HepG2 (cell line): ENCODE measurements at regions not wholly inside any gene's neighbourhood (a gene's known extent, or its start where the extent isn't known, plus 50 kb on each side); places are given as distances from the start of the nearest gene placed in this dataset.

Experiments used
- AKAP8 ChIP-seq: sonication (generic); formaldehyde crosslinking; IDR thresholded peaks from 2 replicates; pipeline ENCODE4 v1.5.1; 2020; ENCODE audit warnings: mild to moderate bottlenecking, missing genetic modification reagents
- ATF1 ChIP-seq: IDR thresholded peaks from 2 replicates; pipeline ENCODE4 v1.6.1; 2016; ENCODE audit warnings: mild to moderate bottlenecking, control low read depth
- ELF3 ChIP-seq: IDR thresholded peaks from 2 replicates; pipeline ENCODE4 v1.6.1; 2016; ENCODE audit warnings: missing genetic modification reagents, missing compliant biosample characterization
- GATAD1 ChIP-seq: IDR thresholded peaks from 2 replicates; pipeline ENCODE4 v1.6.1; 2016; ENCODE audit warnings: missing genetic modification reagents, missing compliant biosample characterization
- HMG20A ChIP-seq: IDR thresholded peaks from 2 replicates; pipeline ENCODE4 v1.6.1; 2016; ENCODE audit warnings: borderline replicate concordance
- MAFG ChIP-seq: sonication (generic); formaldehyde crosslinking; IDR thresholded peaks from 2 replicates; pipeline ENCODE4 v1.5.1; 2020; ENCODE audit warnings: mild to moderate bottlenecking, missing genetic modification reagents
- NR3C1 ChIP-seq: sonication (generic); formaldehyde crosslinking; IDR thresholded peaks from 2 replicates; pipeline ENCODE4 v1.4.0; 2020; ENCODE audit warnings: missing genetic modification reagents
- RARA ChIP-seq: IDR thresholded peaks from 2 replicates; pipeline ENCODE4 v1.6.1; 2016; ENCODE audit warnings: missing genetic modification reagents, missing compliant biosample characterization
- TEAD3 ChIP-seq: optimal IDR thresholded peaks from 2 replicates; pipeline ENCODE3; 2016; ENCODE audit warnings: borderline replicate concordance
- ZBTB7A ChIP-seq: sonication (generic); formaldehyde crosslinking; IDR thresholded peaks from 2 replicates; pipeline ENCODE4 v1.8.0; 2022; ENCODE audit warnings: mild to moderate bottlenecking, missing genetic modification reagents
- ZNF333 ChIP-seq: sonication (generic); formaldehyde crosslinking; IDR thresholded peaks from 2 replicates; pipeline ENCODE4 v1.4.0; 2020; ENCODE audit warnings: mild to moderate bottlenecking, missing genetic modification reagents, borderline replicate concordance
- ZNF615 ChIP-seq: sonication (generic); formaldehyde crosslinking; IDR thresholded peaks from 2 replicates; pipeline ENCODE4 v1.5.0; 2020; ENCODE audit warnings: mild to moderate bottlenecking, missing genetic modification reagents, borderline replicate concordance
- TF ChIP-seq, protein P1 (sequence below): sonication (generic); formaldehyde crosslinking; IDR thresholded peaks from 2 replicates; pipeline ENCODE4 v1.4.0; 2020; ENCODE audit warnings: missing genetic modification reagents, mild to moderate bottlenecking, borderline replicate concordance
- TF ChIP-seq, protein P2 (sequence below): sonication (generic); formaldehyde crosslinking; IDR thresholded peaks from 2 replicates; pipeline ENCODE4 v1.5.1; 2020; ENCODE audit warnings: mild to moderate bottlenecking, missing genetic modification reagents, borderline replicate concordance
- TF ChIP-seq, protein P3 (sequence below): sonication (generic); formaldehyde crosslinking; IDR thresholded peaks from 2 replicates; pipeline ENCODE4 v1.4.0; 2020; ENCODE audit warnings: mild to moderate bottlenecking, missing genetic modification reagents
- TF ChIP-seq, protein P4 (sequence below): IDR thresholded peaks from 2 replicates; pipeline ENCODE4 v1.4.0; 2020; ENCODE audit warnings: mild to moderate bottlenecking, missing genetic modification reagents

DNA sequence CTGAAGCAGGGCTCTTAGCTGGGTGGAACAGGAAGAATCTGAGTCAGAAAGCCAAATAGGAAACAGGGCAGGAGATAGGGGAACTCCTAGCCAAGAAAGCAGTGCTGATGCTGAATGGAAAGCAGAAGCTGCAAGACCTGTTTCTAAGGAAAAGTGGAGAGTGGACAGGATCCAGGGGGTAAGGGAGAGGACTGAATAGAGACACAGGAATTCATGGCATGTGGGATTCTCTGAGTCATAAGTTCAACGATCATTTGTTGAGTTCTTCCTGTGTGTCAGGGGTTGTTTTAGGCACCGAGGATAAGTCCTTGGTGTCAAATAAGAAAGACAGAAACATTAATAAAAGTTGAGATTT lies 153.8 kb upstream of the FGGY start (continued):
- TF ChIP-seq NR3C1 (CRISPR knock-in tag) (no peak), ZNF615 (CRISPR knock-in tag) (no peak), RARA (peak; percentile 72), AKAP8 (no peak), TEAD3 (CRISPR knock-in tag) (peak; percentile 99), ATF1 (CRISPR knock-in tag) (no peak), MAFG (no peak), GATAD1 (CRISPR knock-in tag) (no peak), ZNF333 (CRISPR knock-in tag) (no peak), ZBTB7A (no peak), ELF3 (CRISPR knock-in tag) (peak; percentile 61), HMG20A (CRISPR knock-in tag) (peak; percentile 76)
- TF ChIP-seq, protein P1, sequence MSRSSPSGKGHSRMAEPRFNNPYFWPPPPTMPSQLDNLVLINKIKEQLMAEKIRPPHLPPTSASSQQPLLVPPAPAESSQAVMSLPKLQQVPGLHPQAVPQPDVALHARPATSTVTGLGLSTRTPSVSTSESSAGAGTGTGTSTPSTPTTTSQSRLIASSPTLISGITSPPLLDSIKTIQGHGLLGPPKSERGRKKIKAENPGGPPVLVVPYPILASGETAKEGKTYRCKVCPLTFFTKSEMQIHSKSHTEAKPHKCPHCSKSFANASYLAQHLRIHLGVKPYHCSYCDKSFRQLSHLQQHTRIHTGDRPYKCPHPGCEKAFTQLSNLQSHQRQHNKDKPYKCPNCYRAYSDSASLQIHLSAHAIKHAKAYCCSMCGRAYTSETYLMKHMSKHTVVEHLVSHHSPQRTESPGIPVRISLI (CRISPR knock-in tag) = no peak
- TF ChIP-seq, protein P2, sequence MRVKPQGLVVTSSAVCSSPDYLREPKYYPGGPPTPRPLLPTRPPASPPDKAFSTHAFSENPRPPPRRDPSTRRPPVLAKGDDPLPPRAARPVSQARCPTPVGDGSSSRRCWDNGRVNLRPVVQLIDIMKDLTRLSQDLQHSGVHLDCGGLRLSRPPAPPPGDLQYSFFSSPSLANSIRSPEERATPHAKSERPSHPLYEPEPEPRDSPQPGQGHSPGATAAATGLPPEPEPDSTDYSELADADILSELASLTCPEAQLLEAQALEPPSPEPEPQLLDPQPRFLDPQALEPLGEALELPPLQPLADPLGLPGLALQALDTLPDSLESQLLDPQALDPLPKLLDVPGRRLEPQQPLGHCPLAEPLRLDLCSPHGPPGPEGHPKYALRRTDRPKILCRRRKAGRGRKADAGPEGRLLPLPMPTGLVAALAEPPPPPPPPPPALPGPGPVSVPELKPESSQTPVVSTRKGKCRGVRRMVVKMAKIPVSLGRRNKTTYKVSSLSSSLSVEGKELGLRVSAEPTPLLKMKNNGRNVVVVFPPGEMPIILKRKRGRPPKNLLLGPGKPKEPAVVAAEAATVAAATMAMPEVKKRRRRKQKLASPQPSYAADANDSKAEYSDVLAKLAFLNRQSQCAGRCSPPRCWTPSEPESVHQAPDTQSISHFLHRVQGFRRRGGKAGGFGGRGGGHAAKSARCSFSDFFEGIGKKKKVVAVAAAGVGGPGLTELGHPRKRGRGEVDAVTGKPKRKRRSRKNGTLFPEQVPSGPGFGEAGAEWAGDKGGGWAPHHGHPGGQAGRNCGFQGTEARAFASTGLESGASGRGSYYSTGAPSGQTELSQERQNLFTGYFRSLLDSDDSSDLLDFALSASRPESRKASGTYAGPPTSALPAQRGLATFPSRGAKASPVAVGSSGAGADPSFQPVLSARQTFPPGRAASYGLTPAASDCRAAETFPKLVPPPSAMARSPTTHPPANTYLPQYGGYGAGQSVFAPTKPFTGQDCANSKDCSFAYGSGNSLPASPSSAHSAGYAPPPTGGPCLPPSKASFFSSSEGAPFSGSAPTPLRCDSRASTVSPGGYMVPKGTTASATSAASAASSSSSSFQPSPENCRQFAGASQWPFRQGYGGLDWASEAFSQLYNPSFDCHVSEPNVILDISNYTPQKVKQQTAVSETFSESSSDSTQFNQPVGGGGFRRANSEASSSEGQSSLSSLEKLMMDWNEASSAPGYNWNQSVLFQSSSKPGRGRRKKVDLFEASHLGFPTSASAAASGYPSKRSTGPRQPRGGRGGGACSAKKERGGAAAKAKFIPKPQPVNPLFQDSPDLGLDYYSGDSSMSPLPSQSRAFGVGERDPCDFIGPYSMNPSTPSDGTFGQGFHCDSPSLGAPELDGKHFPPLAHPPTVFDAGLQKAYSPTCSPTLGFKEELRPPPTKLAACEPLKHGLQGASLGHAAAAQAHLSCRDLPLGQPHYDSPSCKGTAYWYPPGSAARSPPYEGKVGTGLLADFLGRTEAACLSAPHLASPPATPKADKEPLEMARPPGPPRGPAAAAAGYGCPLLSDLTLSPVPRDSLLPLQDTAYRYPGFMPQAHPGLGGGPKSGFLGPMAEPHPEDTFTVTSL = peak; percentile 57; the same call in 1 of the 2 replicates
- TF ChIP-seq, protein P3, sequence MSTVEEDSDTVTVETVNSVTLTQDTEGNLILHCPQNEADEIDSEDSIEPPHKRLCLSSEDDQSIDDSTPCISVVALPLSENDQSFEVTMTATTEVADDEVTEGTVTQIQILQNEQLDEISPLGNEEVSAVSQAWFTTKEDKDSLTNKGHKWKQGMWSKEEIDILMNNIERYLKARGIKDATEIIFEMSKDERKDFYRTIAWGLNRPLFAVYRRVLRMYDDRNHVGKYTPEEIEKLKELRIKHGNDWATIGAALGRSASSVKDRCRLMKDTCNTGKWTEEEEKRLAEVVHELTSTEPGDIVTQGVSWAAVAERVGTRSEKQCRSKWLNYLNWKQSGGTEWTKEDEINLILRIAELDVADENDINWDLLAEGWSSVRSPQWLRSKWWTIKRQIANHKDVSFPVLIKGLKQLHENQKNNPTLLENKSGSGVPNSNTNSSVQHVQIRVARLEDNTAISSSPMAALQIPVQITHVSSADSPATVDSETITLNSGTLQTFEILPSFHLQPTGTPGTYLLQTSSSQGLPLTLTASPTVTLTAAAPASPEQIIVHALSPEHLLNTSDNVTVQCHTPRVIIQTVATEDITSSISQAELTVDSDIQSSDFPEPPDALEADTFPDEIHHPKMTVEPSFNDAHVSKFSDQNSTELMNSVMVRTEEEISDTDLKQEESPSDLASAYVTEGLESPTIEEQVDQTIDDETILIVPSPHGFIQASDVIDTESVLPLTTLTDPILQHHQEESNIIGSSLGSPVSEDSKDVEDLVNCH (CRISPR knock-in tag) = no peak
- TF ChIP-seq, protein P4, sequence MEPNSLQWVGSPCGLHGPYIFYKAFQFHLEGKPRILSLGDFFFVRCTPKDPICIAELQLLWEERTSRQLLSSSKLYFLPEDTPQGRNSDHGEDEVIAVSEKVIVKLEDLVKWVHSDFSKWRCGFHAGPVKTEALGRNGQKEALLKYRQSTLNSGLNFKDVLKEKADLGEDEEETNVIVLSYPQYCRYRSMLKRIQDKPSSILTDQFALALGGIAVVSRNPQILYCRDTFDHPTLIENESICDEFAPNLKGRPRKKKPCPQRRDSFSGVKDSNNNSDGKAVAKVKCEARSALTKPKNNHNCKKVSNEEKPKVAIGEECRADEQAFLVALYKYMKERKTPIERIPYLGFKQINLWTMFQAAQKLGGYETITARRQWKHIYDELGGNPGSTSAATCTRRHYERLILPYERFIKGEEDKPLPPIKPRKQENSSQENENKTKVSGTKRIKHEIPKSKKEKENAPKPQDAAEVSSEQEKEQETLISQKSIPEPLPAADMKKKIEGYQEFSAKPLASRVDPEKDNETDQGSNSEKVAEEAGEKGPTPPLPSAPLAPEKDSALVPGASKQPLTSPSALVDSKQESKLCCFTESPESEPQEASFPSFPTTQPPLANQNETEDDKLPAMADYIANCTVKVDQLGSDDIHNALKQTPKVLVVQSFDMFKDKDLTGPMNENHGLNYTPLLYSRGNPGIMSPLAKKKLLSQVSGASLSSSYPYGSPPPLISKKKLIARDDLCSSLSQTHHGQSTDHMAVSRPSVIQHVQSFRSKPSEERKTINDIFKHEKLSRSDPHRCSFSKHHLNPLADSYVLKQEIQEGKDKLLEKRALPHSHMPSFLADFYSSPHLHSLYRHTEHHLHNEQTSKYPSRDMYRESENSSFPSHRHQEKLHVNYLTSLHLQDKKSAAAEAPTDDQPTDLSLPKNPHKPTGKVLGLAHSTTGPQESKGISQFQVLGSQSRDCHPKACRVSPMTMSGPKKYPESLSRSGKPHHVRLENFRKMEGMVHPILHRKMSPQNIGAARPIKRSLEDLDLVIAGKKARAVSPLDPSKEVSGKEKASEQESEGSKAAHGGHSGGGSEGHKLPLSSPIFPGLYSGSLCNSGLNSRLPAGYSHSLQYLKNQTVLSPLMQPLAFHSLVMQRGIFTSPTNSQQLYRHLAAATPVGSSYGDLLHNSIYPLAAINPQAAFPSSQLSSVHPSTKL (CRISPR knock-in tag) = peak; percentile 70
